ENCODE measurements at regions not wholly inside any gene's neighbourhood (a gene's known extent, or its start where the extent isn't known, plus 50 kb on each side); places are given as distances from the start of the nearest gene placed in this dataset.
"Not testable (repeated sequence)": the region's sequence is repeated elsewhere in the genome, so short reads cannot be mapped to it uniquely, and the experiment has no call there.

DNA sequence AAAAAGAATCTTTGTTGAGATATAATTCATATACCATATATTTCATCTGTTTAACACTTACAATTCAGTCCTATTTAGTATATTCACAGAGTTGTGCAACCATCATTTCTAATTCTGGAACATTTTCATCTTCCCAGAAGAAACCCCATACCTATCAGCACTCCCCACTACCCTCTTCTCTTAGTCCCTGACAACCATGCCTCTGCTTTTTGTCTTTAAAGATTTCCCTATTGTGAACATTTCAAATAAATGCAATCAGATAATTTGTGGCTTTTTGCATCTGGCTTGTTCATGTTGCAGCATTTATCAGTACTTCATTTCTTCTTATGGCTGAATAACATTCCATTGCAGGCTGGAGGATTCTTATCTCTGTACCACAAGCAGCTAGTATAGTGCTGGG lies 305.9 kb upstream of the MEX3C start:
- Histone ChIP-seq H3K27me3 (ENCODE audit: control insufficient read depth in 1 of 2, insufficient read depth in 2 of 2, low read length in 1 of 2) (no peaks in the 10 kb centered on the region), H3K27ac (ENCODE audit: low read depth in 1 of 2, low read length in 2 of 2) (no peak overlapping the region), H3K9me3 (ENCODE audit: control insufficient read depth, low read length) (peaks cover 3% of the 10 kb centered on the region), H3K4me3 (ENCODE audit: low read length in 2 of 2) (no peak overlapping the region), H3K36me3 (ENCODE audit: control insufficient read depth in 1 of 2, insufficient read depth in 2 of 2, low read length in 1 of 2) (no peaks in the 10 kb centered on the region), H3K4me1 (ENCODE audit: control insufficient read depth in 1 of 2, insufficient read depth in 2 of 2, low read length in 2 of 2) (no peaks in the 10 kb centered on the region)
- no peak for ATAC-seq (ENCODE audit: low FRiP score)
- DNase-seq, result no peak
- intact Hi-C loops (cut with DNase I), result no loop called here

DNA sequence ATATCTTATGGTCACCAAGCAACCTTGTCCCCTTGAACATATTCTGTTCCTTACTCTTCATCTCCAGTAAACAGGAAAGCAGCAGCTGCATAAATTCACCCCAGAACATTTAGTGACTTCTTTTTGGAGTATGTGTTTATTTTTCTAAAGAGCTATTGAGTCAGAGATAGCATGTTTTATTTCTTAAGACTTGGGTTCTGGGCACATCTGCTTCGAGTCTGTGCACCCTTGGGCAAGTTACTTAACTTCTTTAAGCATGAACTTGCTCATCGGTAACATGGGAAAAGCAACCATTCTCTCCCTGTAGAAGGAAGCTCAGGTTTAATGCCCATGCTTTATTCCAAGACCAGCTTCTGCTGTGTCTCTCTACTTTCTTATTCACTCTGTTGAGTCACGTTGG lies 309.3 kb upstream of the MEX3C start:
- Histone ChIP-seq H3K36me3 (ENCODE audit: control insufficient read depth in 1 of 2, insufficient read depth in 2 of 2, low read length in 1 of 2) (no peaks in the 10 kb centered on the region), H3K27ac (ENCODE audit: low read depth in 1 of 2, low read length in 2 of 2) (no peak overlapping the region), H3K4me3 (ENCODE audit: low read length in 2 of 2) (no peak overlapping the region), H3K27me3 (ENCODE audit: control insufficient read depth in 1 of 2, insufficient read depth in 2 of 2, low read length in 1 of 2) (no peaks in the 10 kb centered on the region), H3K4me1 (ENCODE audit: control insufficient read depth in 1 of 2, insufficient read depth in 2 of 2, low read length in 2 of 2) (no peaks in the 10 kb centered on the region), H3K9me3 (ENCODE audit: control insufficient read depth, low read length) (peaks cover 3% of the 10 kb centered on the region)
- DNase-seq, result no peak
- WGBS, 2 donors, result 76 to 82% methylated on average over 3 of the region's 3 CpGs
- intact Hi-C loops (cut with DNase I), result no loop called here
- ATAC-seq (ENCODE audit: low FRiP score), result no peak

DNA sequence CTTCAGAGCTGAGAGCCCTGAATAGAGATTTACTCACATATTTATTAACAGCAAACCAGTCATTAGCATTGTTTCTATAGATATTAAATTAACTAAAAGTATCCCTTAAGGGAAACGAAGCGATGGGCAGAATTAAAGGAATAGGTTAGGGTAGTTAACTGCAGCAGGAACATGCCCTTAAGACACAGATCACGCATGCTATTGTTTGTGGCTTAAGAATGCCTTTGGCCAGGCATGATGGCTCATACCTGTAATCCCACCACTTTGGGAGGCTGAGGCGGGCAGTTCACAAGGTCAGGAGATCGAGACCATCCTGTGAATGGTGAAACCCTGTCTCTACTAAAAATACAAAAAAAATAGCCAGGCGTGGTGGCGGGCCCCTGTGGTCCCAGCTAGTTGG lies 310.9 kb upstream of the MEX3C start:
- H3K9me3 ChIP-seq (ENCODE audit: control insufficient read depth, low read length); intact Hi-C loops (cut with DNase I); ATAC-seq (ENCODE audit: low FRiP score); H3K4me3 ChIP-seq (ENCODE audit: low read length in 2 of 2); DNase-seq; H3K27me3 ChIP-seq (ENCODE audit: control insufficient read depth in 1 of 2, insufficient read depth in 2 of 2, low read length in 1 of 2); H3K4me1 ChIP-seq (ENCODE audit: control insufficient read depth in 1 of 2, insufficient read depth in 2 of 2, low read length in 2 of 2); H3K36me3 ChIP-seq (ENCODE audit: control insufficient read depth in 1 of 2, insufficient read depth in 2 of 2, low read length in 1 of 2); H3K27ac ChIP-seq (ENCODE audit: low read depth in 1 of 2, low read length in 2 of 2): not testable (repeated sequence)
- 87 to 89% methylated on average over 7 of the region's 7 CpGs for WGBS, 2 donors

DNA sequence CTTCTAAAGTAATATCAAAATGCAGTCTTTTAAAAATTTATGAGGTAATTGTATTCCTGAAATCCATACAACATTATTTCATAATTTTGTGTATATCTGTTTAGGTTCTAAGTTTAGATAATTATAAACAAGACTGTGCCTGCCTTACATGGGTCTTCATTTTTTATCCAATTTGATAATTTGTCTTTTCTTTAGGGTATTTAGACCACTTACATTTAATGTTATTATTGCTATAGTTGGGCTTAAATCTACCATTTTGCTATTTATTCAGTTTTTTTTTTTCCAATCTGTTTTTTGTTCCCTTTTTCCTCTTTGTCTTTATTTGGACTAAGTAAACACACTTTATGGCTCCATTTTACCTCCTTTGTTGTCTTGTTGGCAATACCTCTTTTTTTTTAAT lies 312.5 kb upstream of the MEX3C start:
- ATAC-seq (ENCODE audit: low FRiP score) (no peak), DNase-seq (no peak)
- H3K9me3 ChIP-seq (ENCODE audit: control insufficient read depth, low read length), result peaks cover 9% of the 10 kb centered on the region
- no peak overlapping the region for H3K4me3 ChIP-seq (ENCODE audit: low read length in 2 of 2)
- H3K4me1 ChIP-seq (ENCODE audit: control insufficient read depth in 1 of 2, insufficient read depth in 2 of 2, low read length in 2 of 2), result no peaks in the 10 kb centered on the region
- intact Hi-C loops (cut with DNase I), result no loop called here
- H3K27ac ChIP-seq (ENCODE audit: low read depth in 1 of 2, low read length in 2 of 2), result no peak overlapping the region
- H3K36me3 ChIP-seq (ENCODE audit: control insufficient read depth in 1 of 2, insufficient read depth in 2 of 2, low read length in 1 of 2), result no peaks in the 10 kb centered on the region
- H3K27me3 ChIP-seq (ENCODE audit: control insufficient read depth in 1 of 2, insufficient read depth in 2 of 2, low read length in 1 of 2), result no peaks in the 10 kb centered on the region

DNA sequence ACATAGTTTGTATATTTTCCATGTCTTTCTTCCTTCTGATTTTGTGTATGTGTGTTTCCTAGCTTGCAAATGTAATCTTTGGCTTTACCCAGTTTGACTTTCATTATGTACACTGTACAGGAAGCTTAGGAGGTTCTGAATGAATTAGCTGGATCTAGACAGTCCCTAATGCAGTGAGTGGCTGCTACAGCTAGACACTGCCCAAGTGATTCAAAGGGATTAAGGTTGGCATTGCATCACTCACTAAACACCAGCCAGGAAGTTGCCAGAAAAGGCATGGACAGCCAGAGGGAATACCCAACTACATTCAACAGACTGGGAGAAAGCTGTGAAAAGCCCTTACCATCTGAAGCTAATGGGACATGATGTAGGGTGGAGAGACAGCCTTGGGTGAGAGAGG lies 316.0 kb upstream of the MEX3C start:
- intact Hi-C loops (cut with DNase I), result no loop called here
- ATAC-seq (ENCODE audit: low FRiP score), result no peak

DNA sequence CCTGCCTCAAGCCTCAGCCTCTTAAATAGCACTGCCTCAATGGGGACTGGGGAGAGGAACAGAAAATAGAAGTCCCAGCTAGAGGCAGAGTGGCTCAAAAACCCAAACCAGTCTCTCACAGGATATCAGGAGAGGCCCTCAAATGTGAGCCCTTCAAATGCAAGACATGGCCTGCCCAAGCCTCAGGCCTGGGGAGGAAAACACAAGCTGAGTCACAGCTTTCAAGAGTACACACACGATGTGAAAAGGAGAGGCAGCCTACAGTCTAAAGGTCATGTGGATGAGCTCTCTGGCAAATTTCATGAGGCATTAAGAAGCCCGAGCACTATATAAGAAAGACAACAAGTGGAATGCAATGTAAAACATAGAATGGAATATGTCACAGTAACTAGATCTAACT lies 316.6 kb upstream of the MEX3C start:
- no peaks in the 10 kb centered on the region for H3K4me1 ChIP-seq (ENCODE audit: control insufficient read depth in 1 of 2, insufficient read depth in 2 of 2, low read length in 2 of 2)
- H3K36me3 ChIP-seq (ENCODE audit: control insufficient read depth in 1 of 2, insufficient read depth in 2 of 2, low read length in 1 of 2), result no peaks in the 10 kb centered on the region
- DNase-seq (no peak), ATAC-seq (ENCODE audit: low FRiP score) (no peak)
- WGBS, 2 donors, result 81 to 83% methylated on average over 2 of the region's 2 CpGs
- H3K9me3 ChIP-seq (ENCODE audit: control insufficient read depth, low read length), result peaks cover 9% of the 10 kb centered on the region
- H3K27me3 ChIP-seq (ENCODE audit: control insufficient read depth in 1 of 2, insufficient read depth in 2 of 2, low read length in 1 of 2), result no peaks in the 10 kb centered on the region
- intact Hi-C loops (cut with DNase I), result no loop called here
- H3K4me3 ChIP-seq (ENCODE audit: low read length in 2 of 2), result no peak overlapping the region
- no peak overlapping the region for H3K27ac ChIP-seq (ENCODE audit: low read depth in 1 of 2, low read length in 2 of 2)

More for the DNA sequence above, 316.0 kb upstream of the MEX3C start:
- Histone ChIP-seq H3K4me3 (ENCODE audit: low read length in 2 of 2) (no peak overlapping the region), H3K27ac (ENCODE audit: low read depth in 1 of 2, low read length in 2 of 2) (no peak overlapping the region), H3K36me3 (ENCODE audit: control insufficient read depth in 1 of 2, insufficient read depth in 2 of 2, low read length in 1 of 2) (no peaks in the 10 kb centered on the region), H3K4me1 (ENCODE audit: control insufficient read depth in 1 of 2, insufficient read depth in 2 of 2, low read length in 2 of 2) (no peaks in the 10 kb centered on the region), H3K27me3 (ENCODE audit: control insufficient read depth in 1 of 2, insufficient read depth in 2 of 2, low read length in 1 of 2) (no peaks in the 10 kb centered on the region), H3K9me3 (ENCODE audit: control insufficient read depth, low read length) (peaks cover 9% of the 10 kb centered on the region)
- DNase-seq, result no peak

DNA sequence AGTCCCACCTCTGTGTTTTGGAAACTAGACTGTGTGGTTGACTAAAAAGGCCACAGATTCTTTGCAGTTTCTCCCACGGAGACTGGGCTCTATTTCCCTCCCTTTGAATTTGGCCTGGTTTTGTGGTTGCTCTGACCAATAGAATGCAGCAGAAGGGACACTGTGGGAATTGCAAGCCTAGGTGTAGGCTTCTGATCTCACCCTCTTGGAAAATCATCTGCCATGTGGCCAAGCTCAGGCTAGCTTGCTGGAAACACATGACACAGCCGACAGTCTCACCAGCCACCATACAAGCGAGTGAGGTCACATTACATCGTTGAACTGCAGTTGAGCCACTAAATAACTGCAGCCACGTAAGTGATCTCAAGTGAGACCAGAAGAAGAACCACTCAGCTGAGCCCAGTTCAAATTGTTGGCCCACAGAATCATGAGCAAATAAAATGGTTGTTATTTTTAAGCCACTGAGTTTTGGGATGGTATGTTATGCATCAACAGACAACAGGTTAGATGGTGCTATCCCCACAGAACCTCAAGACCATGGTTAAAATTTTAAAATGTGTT lies 319.1 kb upstream of the MEX3C start:
- no peaks in the 10 kb centered on the region for H3K27me3 ChIP-seq (ENCODE audit: control insufficient read depth in 1 of 2, insufficient read depth in 2 of 2, low read length in 1 of 2)
- intact Hi-C loops (cut with DNase I), result no loop called here
- H3K36me3 ChIP-seq (ENCODE audit: control insufficient read depth in 1 of 2, insufficient read depth in 2 of 2, low read length in 1 of 2), result no peaks in the 10 kb centered on the region
- 86 to 87% methylated on average over 5 of the region's 5 CpGs for WGBS, 2 donors
- no peaks in the 10 kb centered on the region for H3K4me1 ChIP-seq (ENCODE audit: control insufficient read depth in 1 of 2, insufficient read depth in 2 of 2, low read length in 2 of 2)
- H3K9me3 ChIP-seq (ENCODE audit: control insufficient read depth, low read length), result peaks cover 9% of the 10 kb centered on the region
- H3K4me3 ChIP-seq (ENCODE audit: low read length in 2 of 2), result no peak overlapping the region
- H3K27ac ChIP-seq (ENCODE audit: low read depth in 1 of 2, low read length in 2 of 2), result no peak overlapping the region
- ATAC-seq (ENCODE audit: low FRiP score) (no peak), DNase-seq (no peak)

DNA sequence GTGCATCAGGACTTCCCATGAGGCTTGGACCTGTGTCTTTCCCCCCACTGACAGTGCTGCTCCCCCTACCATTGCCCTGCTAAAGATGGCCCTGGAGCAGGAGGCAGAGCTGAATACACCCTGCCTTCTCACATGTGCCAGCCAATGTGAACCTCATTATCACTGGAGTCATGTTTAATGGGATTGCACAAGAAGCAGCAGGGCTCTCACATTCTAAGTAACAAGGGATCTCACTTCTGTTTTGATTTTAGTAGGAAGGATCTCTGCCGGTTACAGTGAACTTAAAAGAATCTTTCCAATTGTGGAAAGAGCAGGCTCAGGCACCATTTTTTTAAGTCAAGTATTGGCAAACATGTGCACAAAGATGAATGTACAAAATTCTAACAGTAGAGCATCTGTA lies 322.1 kb upstream of the MEX3C start:
- Histone ChIP-seq H3K4me3 (ENCODE audit: low read length in 2 of 2) (no peak overlapping the region), H3K27me3 (ENCODE audit: control insufficient read depth in 1 of 2, insufficient read depth in 2 of 2, low read length in 1 of 2) (no peaks in the 10 kb centered on the region), H3K9me3 (ENCODE audit: control insufficient read depth, low read length) (peaks cover 6% of the 10 kb centered on the region), H3K27ac (ENCODE audit: low read depth in 1 of 2, low read length in 2 of 2) (no peak overlapping the region), H3K36me3 (ENCODE audit: control insufficient read depth in 1 of 2, insufficient read depth in 2 of 2, low read length in 1 of 2) (no peaks in the 10 kb centered on the region), H3K4me1 (ENCODE audit: control insufficient read depth in 1 of 2, insufficient read depth in 2 of 2, low read length in 2 of 2) (no peaks in the 10 kb centered on the region)
- WGBS, 2 donors, result 46 to 53% methylated on average over 1 of the region's 1 CpG
- intact Hi-C loops (cut with DNase I), result no loop called here
- DNase-seq, result no peak
- no peak for ATAC-seq (ENCODE audit: low FRiP score)

DNA sequence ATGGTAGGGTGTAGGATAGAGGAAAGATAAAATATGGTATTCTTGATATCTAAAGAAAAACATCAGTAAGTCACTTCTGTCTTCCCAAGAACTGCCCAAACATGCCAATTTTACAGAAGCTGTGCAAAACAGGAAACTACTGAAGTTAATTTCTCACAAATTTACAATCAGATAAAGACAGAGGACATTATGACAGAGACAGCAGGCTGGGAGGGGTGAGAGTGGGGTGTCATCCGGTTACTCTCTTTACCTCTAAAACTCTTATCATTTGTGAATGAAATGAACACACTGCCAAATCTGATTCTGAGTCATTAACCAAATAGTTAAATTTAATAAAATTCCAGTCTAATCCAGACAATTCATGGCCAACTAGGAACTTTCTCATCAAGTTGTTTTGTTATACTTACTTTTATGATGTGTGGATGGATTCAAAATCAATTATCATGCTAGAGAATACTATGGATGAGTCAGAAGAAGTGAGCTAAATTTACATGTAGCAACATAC lies 323.2 kb upstream of the MEX3C start:
- intact Hi-C loops (cut with DNase I), result no loop called here
- no peak for ATAC-seq (ENCODE audit: low FRiP score)
- no peaks in the 10 kb centered on the region for H3K36me3 ChIP-seq (ENCODE audit: control insufficient read depth in 1 of 2, insufficient read depth in 2 of 2, low read length in 1 of 2)
- H3K4me3 ChIP-seq (ENCODE audit: low read length in 2 of 2), result no peak overlapping the region
- no peaks in the 10 kb centered on the region for H3K27me3 ChIP-seq (ENCODE audit: control insufficient read depth in 1 of 2, insufficient read depth in 2 of 2, low read length in 1 of 2)
- H3K4me1 ChIP-seq (ENCODE audit: control insufficient read depth in 1 of 2, insufficient read depth in 2 of 2, low read length in 2 of 2), result no peaks in the 10 kb centered on the region
- 69 to 75% methylated on average over 1 of the region's 1 CpG for WGBS, 2 donors
- peaks cover 4% of the 10 kb centered on the region for H3K9me3 ChIP-seq (ENCODE audit: control insufficient read depth, low read length)
- no peak overlapping the region for H3K27ac ChIP-seq (ENCODE audit: low read depth in 1 of 2, low read length in 2 of 2)
- no peak for DNase-seq
